GM19455 (cell line): ENCODE measurements at regions not wholly inside any gene's neighbourhood (a gene's known extent, or its start where the extent isn't known, plus 50 kb on each side); places are given as distances from the start of the nearest gene placed in this dataset.
"Not testable (repeated sequence)": the region's sequence is repeated elsewhere in the genome, so short reads cannot be mapped to it uniquely, and the experiment has no call there.

ENCODE experiments used
- ATAC-seq: cut with Tn5 transposase; IDR thresholded peaks from one replicate; pipeline ENCODE4 v1.9.1; 2021; ENCODE audit not compliant: unreplicated experiment

GRCh38 chr1:229164348-229164747, 106.6 kb upstream of the RAB4A start:
- no peak for ATAC-seq

GRCh38 chr1:229164836-229165735, 105.8 kb upstream of the RAB4A start:
- no peak for ATAC-seq

- ATAC-seq: no peak
Measured at GRCh38 chr1:229167318-229167717, 103.6 kb upstream of the RAB4A start.

- ATAC-seq: no peak
Measured at GRCh38 chr1:229169399-229169798, 101.5 kb upstream of the RAB4A start.

- no peak for ATAC-seq
Measured at GRCh38 chr1:229170274-229170673, 100.6 kb upstream of the RAB4A start.

GRCh38 chr1:229170778-229171505, 100.0 kb upstream of the RAB4A start:
- ATAC-seq: no peak

GRCh38 chr1:229171934-229172333, 99.0 kb upstream of the RAB4A start:
- ATAC-seq: no peak

- ATAC-seq: not testable (repeated sequence)
Measured at GRCh38 chr1:229173491-229174476, 97.1 kb upstream of the RAB4A start.

GRCh38 chr1:229175297-229175696, 95.6 kb upstream of the RAB4A start:
- not testable (repeated sequence) for ATAC-seq

- ATAC-seq: not testable (repeated sequence)
Measured at GRCh38 chr1:229176457-229176856, 94.5 kb upstream of the RAB4A start.

GRCh38 chr1:229180161-229180560, 90.8 kb upstream of the RAB4A start:
- ATAC-seq: no peak

GRCh38 chr1:229181419-229181818, 89.5 kb upstream of the RAB4A start:
- no peak for ATAC-seq

- no peak for ATAC-seq
Measured at GRCh38 chr1:229183588-229183987, 87.3 kb upstream of the RAB4A start.

- no peak for ATAC-seq
Measured at GRCh38 chr1:229184066-229184465, 86.8 kb upstream of the RAB4A start.

GRCh38 chr1:229185963-229186362, 84.9 kb upstream of the RAB4A start:
- ATAC-seq: no peak

- ATAC-seq: peak; percentile 86
Measured at GRCh38 chr1:229186373-229187056, 84.4 kb upstream of the RAB4A start.

- ATAC-seq: no peak
Measured at GRCh38 chr1:229190057-229190575, 80.8 kb upstream of the RAB4A start.

- ATAC-seq: no peak
Measured at GRCh38 chr1:229191066-229191674, 79.7 kb upstream of the RAB4A start.

GRCh38 chr1:229192031-229192430, 78.9 kb upstream of the RAB4A start:
- ATAC-seq: no peak

- ATAC-seq: no peak
Measured at GRCh38 chr1:229192853-229193252, 78.1 kb upstream of the RAB4A start.
